HG03175 (cell line): ENCODE measurements at regions not wholly inside any gene's neighbourhood (a gene's known extent, or its start where the extent isn't known, plus 50 kb on each side); places are given as distances from the start of the nearest gene placed in this dataset.
A peak's percentile ranks its signal among the peaks of the same experiment; 100 is the strongest.
"Not testable (repeated sequence)": the region's sequence is repeated elsewhere in the genome, so short reads cannot be mapped to it uniquely, and the experiment has no call there.

Source experiments
- ATAC-seq: cut with Tn5 transposase; IDR thresholded peaks from one replicate; pipeline ENCODE4 v1.9.1; 2021; ENCODE audit warnings: mild to moderate bottlenecking, moderate library complexity; ENCODE audit not compliant: unreplicated experiment

- ATAC-seq = not testable (repeated sequence)
Observed at GRCh38 chr16:29246091-29246490, 160.4 kb downstream of the NPIPB11 start.

- no peak for ATAC-seq
Observed at GRCh38 chr16:29237971-29238370, 168.5 kb downstream of the NPIPB11 start.

- not testable (repeated sequence) for ATAC-seq
Observed at GRCh38 chr16:29237495-29237894, 169.0 kb downstream of the NPIPB11 start.

- ATAC-seq = not testable (repeated sequence)
Observed at GRCh38 chr16:29237023-29237422, 169.5 kb downstream of the NPIPB11 start.

- not testable (repeated sequence) for ATAC-seq
Observed at GRCh38 chr16:29235836-29236370, 170.6 kb downstream of the NPIPB11 start.

GRCh38 chr16:29234536-29235275 lies 171.8 kb downstream of the NPIPB11 start:
- not testable (repeated sequence) for ATAC-seq

GRCh38 chr16:29233705-29234404 lies 172.7 kb downstream of the NPIPB11 start:
- not testable (repeated sequence) for ATAC-seq

- ATAC-seq = no peak
Observed at GRCh38 chr16:29232811-29233704, 173.5 kb downstream of the NPIPB11 start.

GRCh38 chr16:29232160-29232705 lies 174.3 kb downstream of the NPIPB11 start:
- ATAC-seq = not testable (repeated sequence)

- no peak for ATAC-seq
Observed at GRCh38 chr16:29231244-29231643, 175.3 kb downstream of the NPIPB11 start.

GRCh38 chr16:29230671-29231096 lies 175.8 kb downstream of the NPIPB11 start:
- ATAC-seq = no peak

GRCh38 chr16:29230006-29230668 lies 176.4 kb downstream of the NPIPB11 start:
- ATAC-seq = not testable (repeated sequence)

GRCh38 chr16:29229616-29230005 lies 176.9 kb downstream of the NPIPB11 start:
- not testable (repeated sequence) for ATAC-seq

- ATAC-seq = not testable (repeated sequence)
Observed at GRCh38 chr16:29228664-29229611, 177.6 kb downstream of the NPIPB11 start.

GRCh38 chr16:29227751-29228663 lies 178.5 kb downstream of the NPIPB11 start:
- peak; percentile 51 for ATAC-seq

- ATAC-seq = no peak
Observed at GRCh38 chr16:29226782-29227181, 179.7 kb downstream of the NPIPB11 start.

GRCh38 chr16:29224675-29225074 lies 181.8 kb downstream of the NPIPB11 start:
- ATAC-seq = not testable (repeated sequence)

- not testable (repeated sequence) for ATAC-seq
Observed at GRCh38 chr16:29222615-29223014, 183.9 kb downstream of the NPIPB11 start.
